ENCODE measurements at regions not wholly inside any gene's neighbourhood (a gene's known extent, or its start where the extent isn't known, plus 50 kb on each side); places are given as distances from the start of the nearest gene placed in this dataset.

DNA sequence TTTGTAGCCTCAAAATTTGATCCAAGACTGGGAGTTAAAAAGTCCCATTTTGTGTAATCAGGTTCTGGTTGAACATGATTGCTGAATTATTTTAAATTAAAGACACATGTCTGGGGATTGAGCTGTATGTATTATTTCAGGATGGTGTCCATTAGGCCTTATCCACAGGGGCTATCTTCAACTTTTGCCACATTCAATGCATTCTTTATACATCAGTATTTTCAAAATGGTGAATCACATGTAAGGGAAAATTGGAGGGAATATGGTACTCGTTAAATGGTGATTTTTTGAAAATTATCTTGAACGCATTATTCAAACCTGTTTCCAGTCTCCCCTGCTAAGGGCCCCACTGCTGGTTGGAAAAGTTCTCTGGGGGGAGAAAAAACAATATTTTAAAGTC is 367.7 kb upstream of the NPVF start:
- FAIRE-seq (no peak), DNase-seq (ENCODE audit: low read depth, low spot score) (no peak)
- Histone ChIP-seq H3K27ac (ENCODE audit: insufficient read depth, low read depth, low read length) (no peak overlapping the region), H4K20me1 (replicated peaks; ENCODE audit: control insufficient read depth, extremely low read depth, insufficient read depth, low read length) (no peaks in the 10 kb centered on the region), H3K4me1 (ENCODE audit: control insufficient read depth, extremely low read depth, insufficient read depth, low read length) (no peaks in the 10 kb centered on the region), H2AFZ (ENCODE audit: low read depth, low read length) (no peak overlapping the region), H3K79me2 (ENCODE audit: control insufficient read depth, insufficient read depth, low read length) (no peaks in the 10 kb centered on the region), H3K9me1 (replicated peaks; ENCODE audit: control insufficient read depth, extremely low read depth, insufficient read depth, low read length) (no peaks in the 10 kb centered on the region), H3K36me3 (ENCODE audit: control insufficient read depth in 2 of 2, extremely low read depth in 1 of 2, insufficient read depth in 2 of 2, low read length in 2 of 2) (no peaks in the 10 kb centered on the region), H3K4me3 (replicated peaks in 1 of 3; ENCODE audit: insufficient read depth in 1 of 3, low read depth in 1 of 3, low read length in 3 of 3) (no peak overlapping the region), H3K9ac (replicated peaks; ENCODE audit: extremely low read depth, insufficient read depth, low read length) (no peak overlapping the region), H3K4me2 (ENCODE audit: insufficient read depth, low read length) (no peak overlapping the region), H3K27me3 (ENCODE audit: control insufficient read depth in 2 of 2, insufficient read depth in 2 of 2, low read length in 2 of 2) (no peaks in the 10 kb centered on the region), H3K9me3 (replicated peaks; ENCODE audit: control insufficient read depth, insufficient read depth, low read length) (no peaks in the 10 kb centered on the region)
- POLR2A ChIA-PET: no interaction called here
- dilution Hi-C loops (cut with MboI; ENCODE audit: extremely low pct_ligation_motif_present, low sequenced_read_pairs): no loop called here
- no TSS peak for BruUV-seq (replicated peaks)
- TF ChIP-seq, protein P1, sequence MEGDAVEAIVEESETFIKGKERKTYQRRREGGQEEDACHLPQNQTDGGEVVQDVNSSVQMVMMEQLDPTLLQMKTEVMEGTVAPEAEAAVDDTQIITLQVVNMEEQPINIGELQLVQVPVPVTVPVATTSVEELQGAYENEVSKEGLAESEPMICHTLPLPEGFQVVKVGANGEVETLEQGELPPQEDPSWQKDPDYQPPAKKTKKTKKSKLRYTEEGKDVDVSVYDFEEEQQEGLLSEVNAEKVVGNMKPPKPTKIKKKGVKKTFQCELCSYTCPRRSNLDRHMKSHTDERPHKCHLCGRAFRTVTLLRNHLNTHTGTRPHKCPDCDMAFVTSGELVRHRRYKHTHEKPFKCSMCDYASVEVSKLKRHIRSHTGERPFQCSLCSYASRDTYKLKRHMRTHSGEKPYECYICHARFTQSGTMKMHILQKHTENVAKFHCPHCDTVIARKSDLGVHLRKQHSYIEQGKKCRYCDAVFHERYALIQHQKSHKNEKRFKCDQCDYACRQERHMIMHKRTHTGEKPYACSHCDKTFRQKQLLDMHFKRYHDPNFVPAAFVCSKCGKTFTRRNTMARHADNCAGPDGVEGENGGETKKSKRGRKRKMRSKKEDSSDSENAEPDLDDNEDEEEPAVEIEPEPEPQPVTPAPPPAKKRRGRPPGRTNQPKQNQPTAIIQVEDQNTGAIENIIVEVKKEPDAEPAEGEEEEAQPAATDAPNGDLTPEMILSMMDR (IDR thresholded peaks at IDR 0.05; ENCODE audit: extremely low read depth in 1 of 2, insufficient read depth in 1 of 2, low read depth in 1 of 2, low read length in 2 of 2): no peak
- TF ChIP-seq EZH2 (IDR thresholded peaks at IDR 0.05; ENCODE audit: borderline replicate concordance, low read depth, low read length, severe bottlenecking): no peak
- TF ChIP-seq POLR2A (IDR thresholded peaks at IDR 0.05; ENCODE audit: low read depth, low read length): no peak
- no peak for TF ChIP-seq POLR2AphosphoS5 (IDR thresholded peaks at IDR 0.05; ENCODE audit: insufficient read depth, low read depth, low read length)
- no peak for TF ChIP-seq JUN (IDR thresholded peaks at IDR 0.05; ENCODE audit: borderline replicate concordance, insufficient read depth, insufficient read length, low read depth)
- TF ChIP-seq GATA2 (IDR thresholded peaks at IDR 0.05; ENCODE audit: insufficient read depth, insufficient read length, low read depth, low read length): no peak
- TF ChIP-seq, protein P2, sequence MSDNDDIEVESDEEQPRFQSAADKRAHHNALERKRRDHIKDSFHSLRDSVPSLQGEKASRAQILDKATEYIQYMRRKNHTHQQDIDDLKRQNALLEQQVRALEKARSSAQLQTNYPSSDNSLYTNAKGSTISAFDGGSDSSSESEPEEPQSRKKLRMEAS (IDR thresholded peaks at IDR 0.05; ENCODE audit: insufficient read depth, insufficient read length): no peak
- no peak for TF ChIP-seq MYC (IDR thresholded peaks at IDR 0.05; ENCODE audit: low read depth, low read length)
- no peak for TF ChIP-seq FOS (IDR thresholded peaks at IDR 0.05; ENCODE audit: borderline replicate concordance, insufficient read depth, low read length)
- intact Hi-C loops (cut with micrococcal nuclease): no loop called here
- CTCF ChIA-PET: no interaction called here
